PC-9 (cell line): ENCODE measurements at regions not wholly inside any gene's neighbourhood (a gene's known extent, or its start where the extent isn't known, plus 50 kb on each side); places are given as distances from the start of the nearest gene placed in this dataset.
"Not testable (repeated sequence)": the region's sequence is repeated elsewhere in the genome, so short reads cannot be mapped to it uniquely, and the experiment has no call there.

Source experiments
- BruUV-seq: library from RNA; stranded (reverse); fragments of 400-500 nt; replicated peaks from 2 replicates; lab custom pipeline; 2021; lab: Mats Ljungman, UMichigan
- CTCF ChIA-PET: fragments of 300-600 bp; sonication (Branson Sonifier 250); formaldehyde crosslinking; loops from one replicate; lab custom pipeline; 2022; ENCODE audit warnings: antibody characterized with exemption; lab: Charles Lee
- POLR2A ChIA-PET: fragments of 300-600 bp; sonication (Branson Sonifier 250); formaldehyde crosslinking; loops from one replicate; lab custom pipeline; 2022; ENCODE audit warnings: antibody characterized with exemption; ENCODE audit not compliant: unreplicated experiment; lab: Charles Lee
- DNase-seq, 2 experiments: peaks; one replicate each; pipeline versions ENCODE4 v3.0.0 to v3.0.0-alpha.2; 2015 to 2022; ENCODE audit warnings: mixed read lengths in 1 of 2
- H2AFZ ChIP-seq: fragments of 200-600 bp; sonication (generic); 2 replicates; pipeline ENCODE4 v1.8.1; 2017; ENCODE audit warnings: antibody characterized with exemption
- H3F3A ChIP-seq: fragments of 200-600 bp; sonication (generic); 2 replicates; pipeline ENCODE4 v1.8.1; 2017; ENCODE audit warnings: antibody characterized with exemption, mild to moderate bottlenecking, low read depth; ENCODE audit not compliant: insufficient read depth
- H3K27ac ChIP-seq: fragments of 200-600 bp; sonication (generic); 2 replicates; pipeline ENCODE4 v1.6.1; 2016; ENCODE audit warnings: mixed run types
- H3K27me3 ChIP-seq: fragments of 200-600 bp; sonication (generic); 2 replicates; pipeline ENCODE4 v1.6.1; 2016; ENCODE audit warnings: low read depth, mixed run types; ENCODE audit not compliant: insufficient read depth
- H3K36me3 ChIP-seq: fragments of 200-600 bp; sonication (generic); 2 replicates; pipeline ENCODE4 v1.6.1; 2016; ENCODE audit warnings: low read depth, mixed run types
- H3K4me1 ChIP-seq: fragments of 200-600 bp; sonication (generic); replicated peaks from 2 replicates; pipeline ENCODE4 v1.6.1; 2016; ENCODE audit warnings: mixed run types; ENCODE audit not compliant: insufficient read depth
- H3K4me2 ChIP-seq: fragments of 200-600 bp; sonication (generic); 2 replicates; pipeline ENCODE4 v1.6.1; 2017; ENCODE audit warnings: mixed run types
- H3K4me3 ChIP-seq: fragments of 200-600 bp; sonication (generic); 2 replicates; pipeline ENCODE4 v1.6.1; 2016; ENCODE audit warnings: mixed run types
- H3K79me2 ChIP-seq: fragments of 200-600 bp; sonication (generic); 2 replicates; pipeline ENCODE4 v1.6.1; 2017; ENCODE audit warnings: low read depth, mixed run types
- H3K9me2 ChIP-seq: fragments of 200-600 bp; sonication (generic); 2 replicates; pipeline ENCODE4 v1.8.1; 2017; ENCODE audit warnings: mild to moderate bottlenecking; ENCODE audit not compliant: insufficient read depth
- H3K9me3 ChIP-seq: fragments of 200-600 bp; sonication (generic); 2 replicates; pipeline ENCODE4 v1.8.1; 2016; ENCODE audit warnings: low read depth; ENCODE audit not compliant: insufficient read depth
- H4K20me1 ChIP-seq: fragments of 200-600 bp; sonication (generic); 2 replicates; pipeline ENCODE4 v1.8.1; 2017; ENCODE audit not compliant: insufficient read depth
- EZH2 ChIP-seq: fragments of 200-600 bp; sonication (generic); IDR thresholded peaks from 2 replicates; pipeline ENCODE4 v1.8.0; 2017; ENCODE audit warnings: antibody characterized with exemption, low read depth
- intact Hi-C: fragments of 100-400 bp; cut with micrococcal nuclease; formaldehyde crosslinking; loops from one replicate; pipeline ENCODE4 v1.10.0; 2022; ENCODE audit not compliant: unreplicated experiment
- TF ChIP-seq, protein P1 (sequence below): fragments of 200-600 bp; sonication (generic); conservative IDR thresholded peaks from 2 replicates; pipeline ENCODE4 v1.6.1; 2017; ENCODE audit warnings: mixed run types, antibody characterized with exemption, mild to moderate bottlenecking, moderate library complexity

GRCh38 chr1:181222972-181223505 lies 134.5 kb downstream of the IER5 start:
- CTCF ChIA-PET: no interaction called here
- intact Hi-C loops: no loop called here

DNA sequence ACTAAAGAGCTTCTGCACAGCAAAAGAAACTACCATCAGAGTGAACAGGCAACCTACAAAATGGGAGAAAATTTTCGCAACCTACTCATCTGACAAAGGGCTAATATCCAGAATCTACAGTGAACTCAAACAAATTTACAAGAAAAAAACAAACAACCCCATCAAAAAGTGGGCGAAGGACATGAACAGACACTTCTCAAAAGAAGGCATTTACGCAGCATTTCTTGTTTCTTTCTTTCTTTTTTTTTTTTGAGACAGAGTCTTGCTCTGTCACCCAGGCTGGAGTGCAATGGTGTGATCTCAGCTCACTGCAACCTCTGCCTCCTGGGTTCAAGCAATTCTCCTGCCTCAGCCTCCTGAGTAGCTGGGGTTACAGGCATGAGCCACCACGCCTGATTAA lies 138.2 kb downstream of the IER5 start:
- H3K9me2 ChIP-seq, POLR2A ChIA-PET, H3F3A ChIP-seq, H3K36me3 ChIP-seq, H2AFZ ChIP-seq, H3K4me3 ChIP-seq, BruUV-seq, H3K27ac ChIP-seq, H3K79me2 ChIP-seq, H3K9me3 ChIP-seq, intact Hi-C loops, H3K4me2 ChIP-seq, CTCF ChIA-PET, DNase-seq, H3K4me1 ChIP-seq, H4K20me1 ChIP-seq: not testable (repeated sequence)
- H3K27me3 ChIP-seq: peaks cover 43% of the 10 kb centered on the region

More at GRCh38 chr1:181222972-181223505, 134.5 kb downstream of the IER5 start:
- no peaks in the 10 kb centered on the region for H3K4me1 ChIP-seq
- POLR2A ChIA-PET: no interaction called here
- H3K36me3 ChIP-seq: no peaks in the 10 kb centered on the region
- no peaks in the 10 kb centered on the region for H3F3A ChIP-seq
- H3K79me2 ChIP-seq: no peaks in the 10 kb centered on the region
- no peaks in the 10 kb centered on the region for H4K20me1 ChIP-seq
- no peak overlapping the region for H3K4me2 ChIP-seq
- no peak overlapping the region for H3K4me3 ChIP-seq
- no TSS peak for BruUV-seq
- H3K27ac ChIP-seq: no peak overlapping the region
- no peak for DNase-seq
- TF ChIP-seq, protein P1, sequence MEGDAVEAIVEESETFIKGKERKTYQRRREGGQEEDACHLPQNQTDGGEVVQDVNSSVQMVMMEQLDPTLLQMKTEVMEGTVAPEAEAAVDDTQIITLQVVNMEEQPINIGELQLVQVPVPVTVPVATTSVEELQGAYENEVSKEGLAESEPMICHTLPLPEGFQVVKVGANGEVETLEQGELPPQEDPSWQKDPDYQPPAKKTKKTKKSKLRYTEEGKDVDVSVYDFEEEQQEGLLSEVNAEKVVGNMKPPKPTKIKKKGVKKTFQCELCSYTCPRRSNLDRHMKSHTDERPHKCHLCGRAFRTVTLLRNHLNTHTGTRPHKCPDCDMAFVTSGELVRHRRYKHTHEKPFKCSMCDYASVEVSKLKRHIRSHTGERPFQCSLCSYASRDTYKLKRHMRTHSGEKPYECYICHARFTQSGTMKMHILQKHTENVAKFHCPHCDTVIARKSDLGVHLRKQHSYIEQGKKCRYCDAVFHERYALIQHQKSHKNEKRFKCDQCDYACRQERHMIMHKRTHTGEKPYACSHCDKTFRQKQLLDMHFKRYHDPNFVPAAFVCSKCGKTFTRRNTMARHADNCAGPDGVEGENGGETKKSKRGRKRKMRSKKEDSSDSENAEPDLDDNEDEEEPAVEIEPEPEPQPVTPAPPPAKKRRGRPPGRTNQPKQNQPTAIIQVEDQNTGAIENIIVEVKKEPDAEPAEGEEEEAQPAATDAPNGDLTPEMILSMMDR: no peak
- no peak for TF ChIP-seq EZH2
- peaks cover 69% of the 10 kb centered on the region for H3K27me3 ChIP-seq
- H2AFZ ChIP-seq: no peak overlapping the region
- H3K9me3 ChIP-seq: no peaks in the 10 kb centered on the region
- no peaks in the 10 kb centered on the region for H3K9me2 ChIP-seq

DNA sequence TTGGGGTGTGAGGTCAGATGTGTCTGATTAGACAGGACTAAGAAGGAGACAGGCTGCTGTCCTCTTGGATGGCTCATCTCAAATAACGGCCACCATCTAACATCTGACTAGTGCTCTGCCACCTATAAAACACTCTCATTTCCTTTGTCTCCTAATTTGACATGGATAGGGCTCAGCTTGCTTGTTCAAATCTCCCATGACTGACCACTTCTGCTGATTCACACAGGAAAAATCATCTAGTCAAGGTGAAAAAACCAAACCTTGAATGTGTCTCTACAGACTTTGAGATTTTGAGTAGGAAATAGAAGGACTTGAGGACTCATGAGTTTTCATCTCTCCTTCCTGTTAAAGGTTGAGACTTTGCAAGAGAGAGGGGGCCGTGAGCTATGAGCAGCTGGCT lies 150.6 kb downstream of the IER5 start:
- Histone ChIP-seq H3K4me2 (no peak overlapping the region), H3K4me3 (no peak overlapping the region), H3K79me2 (no peaks in the 10 kb centered on the region), H2AFZ (no peak overlapping the region), H4K20me1 (no peaks in the 10 kb centered on the region), H3K9me2 (no peaks in the 10 kb centered on the region), H3F3A (no peaks in the 10 kb centered on the region), H3K27me3 (peaks cover 42% of the 10 kb centered on the region), H3K36me3 (no peaks in the 10 kb centered on the region), H3K9me3 (no peaks in the 10 kb centered on the region), H3K4me1 (no peaks in the 10 kb centered on the region), H3K27ac (no peak overlapping the region)
- TF ChIP-seq, protein P1: no peak
- TF ChIP-seq EZH2: no peak
- intact Hi-C loops: no loop called here
- DNase-seq: no peak
- no TSS peak for BruUV-seq
- ChIA-PET CTCF (no interaction called here), POLR2A (no interaction called here)

DNA sequence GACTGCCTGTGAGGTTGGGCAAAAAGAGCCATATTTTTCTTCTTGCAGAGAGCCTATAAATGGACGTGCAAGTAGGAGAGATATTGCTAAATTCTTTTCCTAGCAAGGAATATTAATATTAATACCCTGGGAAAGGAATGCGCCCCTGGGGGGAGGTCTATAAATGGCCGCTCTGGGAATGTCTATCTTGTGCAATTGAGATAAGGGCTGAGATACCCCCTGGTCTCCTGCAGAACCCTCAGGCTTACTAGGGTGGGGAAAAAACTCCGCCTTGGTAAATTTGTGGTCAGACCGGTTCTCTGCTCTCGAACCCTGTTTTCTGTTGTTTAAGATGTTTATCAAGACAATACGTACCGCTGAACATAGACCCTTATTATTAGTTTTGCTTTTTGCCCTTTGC lies 157.8 kb downstream of the IER5 start:
- H2AFZ ChIP-seq, BruUV-seq, H3K9me3 ChIP-seq, H3F3A ChIP-seq, H4K20me1 ChIP-seq, H3K36me3 ChIP-seq, H3K4me3 ChIP-seq, H3K27ac ChIP-seq, CTCF ChIA-PET, H3K79me2 ChIP-seq, H3K4me1 ChIP-seq, POLR2A ChIA-PET, DNase-seq, H3K9me2 ChIP-seq, intact Hi-C loops, H3K4me2 ChIP-seq: not testable (repeated sequence)
- H3K27me3 ChIP-seq: peaks cover 14% of the 10 kb centered on the region; the same call in 1 of the 2 replicates

- BruUV-seq, H3K79me2 ChIP-seq, H4K20me1 ChIP-seq, POLR2A ChIA-PET, H3K27ac ChIP-seq, H3F3A ChIP-seq, H3K36me3 ChIP-seq, H3K4me2 ChIP-seq, H3K4me1 ChIP-seq, H3K4me3 ChIP-seq, H3K9me3 ChIP-seq, H2AFZ ChIP-seq, H3K9me2 ChIP-seq, CTCF ChIA-PET, DNase-seq, intact Hi-C loops: not testable (repeated sequence)
- H3K27me3 ChIP-seq: peaks cover 19% of the 10 kb centered on the region; the same call in 1 of the 2 replicates
Measured at GRCh38 chr1:181248361-181248760, 159.9 kb downstream of the IER5 start.
